Calu3 (cell line): ENCODE measurements at regions not wholly inside any gene's neighbourhood (a gene's known extent, or its start where the extent isn't known, plus 50 kb on each side); places are given as distances from the start of the nearest gene placed in this dataset.

Experiments used
- BruUV-seq: library from RNA; stranded (reverse); fragments of 400-500 nt; replicated peaks from 2 replicates; lab custom pipeline; 2021; lab: Mats Ljungman, UMichigan
- CTCF ChIA-PET: fragments of 300-600 bp; sonication (Branson Sonifier 250); formaldehyde crosslinking; loops from one replicate; lab custom pipeline; 2022; ENCODE audit warnings: antibody characterized with exemption; lab: Charles Lee
- DNase-seq: peaks from one replicate; pipeline ENCODE4 v3.0.0; 2022
- H3K27ac Mint-ChIP-seq: one replicate; pipeline ENCODE4 v1.8.0; 2022; ENCODE audit warnings: mixed read lengths; ENCODE audit not compliant: unreplicated experiment
- H3K27me3 Mint-ChIP-seq: one replicate; pipeline ENCODE4 v1.8.0; 2022; ENCODE audit warnings: mixed read lengths; ENCODE audit not compliant: unreplicated experiment
- H3K36me3 Mint-ChIP-seq: one replicate; pipeline ENCODE4 v1.8.0; 2022; ENCODE audit warnings: mild to moderate bottlenecking, moderate library complexity, mixed read lengths; ENCODE audit not compliant: insufficient read depth, unreplicated experiment
- H3K4me1 Mint-ChIP-seq: one replicate; pipeline ENCODE4 v1.8.0; 2022; ENCODE audit warnings: mild to moderate bottlenecking, low read depth, mixed read lengths; ENCODE audit not compliant: unreplicated experiment
- H3K4me3 Mint-ChIP-seq: one replicate; pipeline ENCODE4 v1.8.0; 2022; ENCODE audit warnings: mild to moderate bottlenecking, low read depth, moderate library complexity, mixed read lengths; ENCODE audit not compliant: unreplicated experiment
- H3K9me3 Mint-ChIP-seq: one replicate; pipeline ENCODE4 v1.8.0; 2022; ENCODE audit warnings: low read depth, mixed read lengths; ENCODE audit not compliant: unreplicated experiment
- intact Hi-C: fragments of 100-400 bp; cut with micrococcal nuclease; formaldehyde crosslinking; loops from one replicate; pipeline ENCODE4 v1.10.0; 2022; ENCODE audit not compliant: unreplicated experiment
- TF ChIP-seq, protein P1 (sequence below): fragments of 200-600 bp; IDR thresholded peaks from one replicate; pipeline ENCODE4 v1.8.0; 2022; ENCODE audit warnings: antibody characterized with exemption; ENCODE audit not compliant: unreplicated experiment

DNA sequence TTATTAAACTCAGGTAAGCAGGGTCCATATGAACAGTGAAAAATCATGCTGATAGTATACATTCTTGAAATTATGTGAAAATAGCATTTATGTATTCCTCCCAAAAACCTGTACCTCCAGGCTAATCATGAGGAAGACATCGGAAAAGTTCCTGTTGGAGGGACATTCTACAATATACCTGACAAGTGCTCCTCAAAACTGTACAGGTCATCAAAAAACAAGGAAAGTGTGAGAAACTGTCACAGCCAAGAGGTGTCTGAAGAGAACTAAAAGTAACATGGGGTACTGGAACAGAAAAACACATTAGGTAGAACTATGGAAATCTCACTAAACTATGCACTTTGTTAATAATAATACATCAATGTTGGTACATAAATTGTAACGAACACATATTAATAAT is 326.7 kb downstream of the CRPPA start:
- Mint-ChIP-seq H3K36me3 (no peaks in the 10 kb centered on the region), H3K27ac (no peak overlapping the region), H3K27me3 (no peaks in the 10 kb centered on the region), H3K4me3 (no peak overlapping the region), H3K9me3 (no peaks in the 10 kb centered on the region), H3K4me1 (peaks cover 25% of the 10 kb centered on the region)
- TF ChIP-seq, protein P1, sequence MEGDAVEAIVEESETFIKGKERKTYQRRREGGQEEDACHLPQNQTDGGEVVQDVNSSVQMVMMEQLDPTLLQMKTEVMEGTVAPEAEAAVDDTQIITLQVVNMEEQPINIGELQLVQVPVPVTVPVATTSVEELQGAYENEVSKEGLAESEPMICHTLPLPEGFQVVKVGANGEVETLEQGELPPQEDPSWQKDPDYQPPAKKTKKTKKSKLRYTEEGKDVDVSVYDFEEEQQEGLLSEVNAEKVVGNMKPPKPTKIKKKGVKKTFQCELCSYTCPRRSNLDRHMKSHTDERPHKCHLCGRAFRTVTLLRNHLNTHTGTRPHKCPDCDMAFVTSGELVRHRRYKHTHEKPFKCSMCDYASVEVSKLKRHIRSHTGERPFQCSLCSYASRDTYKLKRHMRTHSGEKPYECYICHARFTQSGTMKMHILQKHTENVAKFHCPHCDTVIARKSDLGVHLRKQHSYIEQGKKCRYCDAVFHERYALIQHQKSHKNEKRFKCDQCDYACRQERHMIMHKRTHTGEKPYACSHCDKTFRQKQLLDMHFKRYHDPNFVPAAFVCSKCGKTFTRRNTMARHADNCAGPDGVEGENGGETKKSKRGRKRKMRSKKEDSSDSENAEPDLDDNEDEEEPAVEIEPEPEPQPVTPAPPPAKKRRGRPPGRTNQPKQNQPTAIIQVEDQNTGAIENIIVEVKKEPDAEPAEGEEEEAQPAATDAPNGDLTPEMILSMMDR, result no peak
- CTCF ChIA-PET, result no interaction called here
- intact Hi-C loops, result loop anchor here (5.0 kb wide), 1 partner anchor 473 kb away; no protein-coding TSS in a partner anchor
- no peak for DNase-seq
- no TSS peak for BruUV-seq

DNA sequence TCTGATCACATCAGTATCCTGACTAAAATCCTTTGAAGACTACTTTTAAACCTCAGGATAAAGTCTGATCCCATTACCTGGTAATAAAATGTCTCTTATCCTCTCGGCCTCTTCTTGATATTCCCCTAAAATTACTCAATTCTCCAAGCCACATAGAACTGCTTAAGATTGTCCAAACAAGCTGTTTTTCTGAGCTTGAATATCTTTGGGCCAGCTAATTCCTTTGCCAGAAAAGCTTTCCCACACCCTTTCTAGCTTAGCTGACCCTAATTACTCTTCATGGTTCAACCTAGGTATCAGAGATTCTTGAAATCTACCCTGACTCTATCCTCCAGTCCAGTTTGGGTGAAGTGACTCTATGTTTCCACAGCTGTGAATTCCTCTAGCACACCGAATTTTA is 328.6 kb downstream of the CRPPA start:
- Mint-ChIP-seq H3K36me3 (no peaks in the 10 kb centered on the region), H3K4me3 (no peak overlapping the region), H3K27me3 (no peaks in the 10 kb centered on the region), H3K4me1 (peaks cover 11% of the 10 kb centered on the region), H3K9me3 (no peaks in the 10 kb centered on the region), H3K27ac (no peak overlapping the region)
- CTCF ChIA-PET, result interaction anchor here (1.6 kb wide), 1 partner anchor 8 kb away, joined by 6 read pairs; no protein-coding TSS in a partner anchor
- intact Hi-C loops, result no loop called here
- TF ChIP-seq, protein P1, result no peak
- DNase-seq, result no peak
- BruUV-seq, result no TSS peak

DNA sequence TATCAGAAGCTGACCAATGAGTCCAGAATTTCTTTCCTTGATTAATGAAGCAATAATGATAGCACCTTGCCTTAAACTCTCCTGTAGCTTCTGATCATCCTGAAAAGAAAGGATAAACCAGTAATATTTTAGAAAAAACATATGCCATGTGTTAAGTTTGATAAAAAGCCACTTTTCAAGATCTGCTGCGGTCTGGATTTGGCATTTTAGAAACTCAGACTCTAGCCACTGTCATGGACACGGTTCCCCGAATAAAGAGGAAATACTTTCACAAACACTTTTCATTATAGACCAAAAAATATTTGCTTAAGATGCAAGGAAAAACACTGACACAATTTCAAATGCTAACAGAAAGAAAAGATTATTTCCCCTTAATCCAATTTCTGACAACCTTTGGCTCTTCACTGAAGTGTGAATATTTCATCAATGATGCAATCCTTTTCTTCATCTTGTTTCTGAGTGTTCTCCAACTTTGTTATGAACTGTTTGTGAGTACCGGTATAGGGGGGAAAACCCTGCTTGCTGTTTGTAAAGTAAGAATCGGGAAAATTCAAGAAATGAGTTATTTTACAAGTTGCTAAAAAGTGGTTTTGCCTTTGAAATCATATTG is 329.5 kb downstream of the CRPPA start:
- DNase-seq, result no peak
- Mint-ChIP-seq H3K9me3 (no peaks in the 10 kb centered on the region), H3K27ac (no peak overlapping the region), H3K27me3 (no peaks in the 10 kb centered on the region), H3K36me3 (no peaks in the 10 kb centered on the region), H3K4me3 (no peak overlapping the region), H3K4me1 (peaks cover 15% of the 10 kb centered on the region)
- TF ChIP-seq, protein P1, result no peak
- CTCF ChIA-PET, result interaction anchor here (0.6 kb wide), 1 partner anchor 1371 kb away, joined by 3 read pairs; no protein-coding TSS in a partner anchor
- intact Hi-C loops, result no loop called here
- BruUV-seq, result no TSS peak

DNA sequence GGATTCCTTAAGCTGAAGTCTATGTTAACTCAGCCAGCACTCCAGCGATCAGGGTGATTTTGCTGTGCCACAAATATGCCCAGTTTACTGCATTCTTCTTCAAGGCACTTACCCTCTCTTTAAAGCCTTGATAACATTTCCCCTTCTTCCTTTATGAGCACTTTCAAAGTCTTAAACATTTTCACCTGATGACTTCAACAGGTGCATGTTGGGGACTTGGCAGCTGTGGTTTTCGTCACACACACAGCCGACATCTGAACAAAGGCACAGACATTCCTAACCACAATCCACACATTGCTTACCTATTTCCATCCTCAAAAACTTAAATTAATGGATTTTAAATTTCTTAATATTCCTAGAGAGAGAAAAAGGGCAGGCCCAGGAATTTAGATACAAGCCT is 331.5 kb downstream of the CRPPA start:
- no peak overlapping the region for H3K4me3 Mint-ChIP-seq
- H3K36me3 Mint-ChIP-seq, result no peaks in the 10 kb centered on the region
- intact Hi-C loops, result no loop called here
- TF ChIP-seq, protein P1, result no peak
- BruUV-seq, result no TSS peak
- no peak for DNase-seq
- H3K27me3 Mint-ChIP-seq, result no peaks in the 10 kb centered on the region
- H3K4me1 Mint-ChIP-seq, result peaks cover 33% of the 10 kb centered on the region
- H3K27ac Mint-ChIP-seq, result no peak overlapping the region
- CTCF ChIA-PET, result no interaction called here
- H3K9me3 Mint-ChIP-seq, result no peaks in the 10 kb centered on the region
